Spleen (tissue), 11 donors: ENCODE measurements at regions not wholly inside any gene's neighbourhood (a gene's known extent, or its start where the extent isn't known, plus 50 kb on each side); places are given as distances from the start of the nearest gene placed in this dataset.

ENCODE experiments used
- DNase-seq: peaks from one replicate; pipeline ENCODE4 v3.0.0-alpha.2; 2020
- H3K27ac ChIP-seq, 8 donors: fragments of 200-600 bp; sonication (generic) in 7 of 8; 1 replicate in 4 of 8; 2 replicates in 4 of 8; pipeline versions ENCODE4 v1.5.0 to v1.8.0; 2016 to 2021; ENCODE audit warnings: inconsistent platforms in 4 of 8, mild to moderate bottlenecking in 4 of 8, moderate library complexity in 1 of 8
- H3K27me3 ChIP-seq, 7 donors: fragments of 200-600 bp; sonication (generic) in 6 of 7; replicated peaks in 1 of 7; 1 replicate in 4 of 7; 2 replicates in 3 of 7; pipeline versions ENCODE4 v1.5.0 to v1.8.0; 2016 to 2021; ENCODE audit warnings: inconsistent platforms in 3 of 7, mild to moderate bottlenecking in 1 of 7
- H3K36me3 ChIP-seq, 6 donors: fragments of 200-600 bp; sonication (generic) in 5 of 6; 1 replicate in 4 of 6; 2 replicates in 2 of 6; pipeline versions ENCODE4 v1.5.0 to v1.8.0; 2016 to 2021; ENCODE audit warnings: inconsistent platforms in 2 of 6
- H3K4me1 ChIP-seq, 6 donors: fragments of 200-600 bp; sonication (generic) in 5 of 6; 1 replicate in 3 of 6; 2 replicates in 3 of 6; pipeline versions ENCODE4 v1.5.0 to v1.8.0; 2016 to 2021; ENCODE audit warnings: inconsistent platforms in 3 of 6
- H3K4me3 ChIP-seq, 8 donors: fragments of 200-600 bp; sonication (generic) in 7 of 8; 1 replicate in 4 of 8; 2 replicates in 4 of 8; pipeline versions ENCODE4 v1.5.0 to v1.8.0; 2016 to 2021; ENCODE audit warnings: inconsistent platforms in 4 of 8, mild to moderate bottlenecking in 4 of 8, moderate library complexity in 2 of 8
- H3K9me3 ChIP-seq, 8 donors: fragments of 200-600 bp; sonication (generic) in 7 of 8; 1 replicate in 4 of 8; 2 replicates in 4 of 8; pipeline versions ENCODE4 v1.5.0 to v1.8.0; 2016 to 2021; ENCODE audit warnings: inconsistent platforms in 4 of 8
- CTCF ChIP-seq, 11 experiments: fragments of 200-600 bp in 7 of 11; fragments of 450-650 bp in 4 of 11; sonication (generic) in 4 of 11; IDR thresholded peaks in 8 of 11; conservative IDR thresholded peaks in 3 of 11; 1 replicate in 7 of 11; 2 replicates in 4 of 11; pipeline versions ENCODE4 v1.4.0 to v1.8.0; 2016 to 2021; ENCODE audit warnings: antibody characterized with exemption in 11 of 11, inconsistent platforms in 4 of 11, mild to moderate bottlenecking in 1 of 11
- POLR2A ChIP-seq, 3 donors: fragments of 450-650 bp; IDR thresholded peaks; one replicate each; pipeline ENCODE4 v1.5.1; 2017; ENCODE audit warnings: antibody characterized with exemption in 3 of 3, mild to moderate bottlenecking in 1 of 3
- POLR2AphosphoS5 ChIP-seq, 3 donors: sonication (generic); formaldehyde crosslinking; IDR thresholded peaks; one replicate each; pipeline ENCODE4 v1.5.1; 2017; ENCODE audit warnings: antibody characterized with exemption in 3 of 3
- WGBS, 5 donors: extraction: QIAGEN DNeasy Blood & Tissue Kit in 3 of 5; methylation state at CpG; one replicate each; pipeline versions ENCODE4 v1.1.5 to v1.1.7; 2013 to 2018; 5-methylcytosine and 5-hydroxymethylcytosine counted together
- intact Hi-C: fragments of 100-400 bp; cut with DNase I; formaldehyde crosslinking; loops from one replicate; pipeline ENCODE4 v1.15.0; 2023; ENCODE audit warnings: low total_unique reads
- donor health status: healthy with polysubstance abuse.
- donor health status: DM: no; HTN: no; CAD: no; lungs with moderate emphysema.
- donor health status: DM: no; HTN: no; CAD: no.
- donor health status: Bipolar disorder and iron deficiency.
- donor health status: healthy.
- donor health status: DM: no; HTN: no; CAD: no.
- donor health status: DM: yes; HTN: yes; CAD: no.

GRCh38 chr3:76362643-76363042, 577.3 kb upstream of the ZNF717 start:
- Histone ChIP-seq H3K27ac (no peak overlapping the region), H3K27me3 (no peaks in the 10 kb centered on the region), H3K36me3 (no peaks in the 10 kb centered on the region), H3K4me1 (no peaks in the 10 kb centered on the region), H3K9me3 (peaks cover 0 to 9% (median 0%) of the 10 kb centered on the region in 8 donors), H3K4me3 (no peak overlapping the region)
- TF ChIP-seq POLR2AphosphoS5 (IDR thresholded peaks at IDR 0.05) (no peak), POLR2A (IDR thresholded peaks at IDR 0.05) (no peak), CTCF (IDR thresholded peaks at IDR 0.05 in 8 of 11, conservative IDR thresholded peaks at IDR 0.05 in 3 of 11) (no peak)
- DNase-seq, result no peak
- WGBS, 5 donors, result 39 to 58% (median 42%) methylated on average over 6 of the region's 6 CpGs
- intact Hi-C loops, result no loop called here

DNA sequence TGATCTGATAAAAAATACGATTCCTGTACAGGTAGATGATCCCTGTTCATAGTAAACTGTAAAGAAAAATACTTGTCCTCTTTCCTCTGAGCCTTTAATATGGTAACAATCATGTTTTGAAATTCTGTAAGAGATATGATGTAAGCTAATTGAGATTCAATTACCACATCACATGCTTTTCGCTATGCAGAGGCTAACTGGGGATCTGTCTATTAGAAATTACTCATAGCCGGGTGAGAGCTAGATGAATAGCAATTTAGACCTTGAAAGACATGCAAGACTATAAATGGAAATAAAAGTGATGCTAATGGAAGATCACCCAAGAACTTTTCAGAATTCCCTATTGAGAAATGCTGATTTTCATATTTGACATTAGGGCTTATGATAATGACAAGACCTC, 579.9 kb upstream of the ZNF717 start:
- Histone ChIP-seq H3K4me3 (no peak overlapping the region), H3K36me3 (no peaks in the 10 kb centered on the region), H3K9me3 (peaks cover 0 to 9% (median 0%) of the 10 kb centered on the region in 8 donors), H3K27me3 (no peaks in the 10 kb centered on the region), H3K27ac (no peak overlapping the region), H3K4me1 (no peaks in the 10 kb centered on the region)
- no peak for DNase-seq
- TF ChIP-seq POLR2A (IDR thresholded peaks at IDR 0.05) (no peak), POLR2AphosphoS5 (IDR thresholded peaks at IDR 0.05) (no peak), CTCF (IDR thresholded peaks at IDR 0.05 in 8 of 11, conservative IDR thresholded peaks at IDR 0.05 in 3 of 11) (no peak)
- 80 to 95% (median 83%) methylated on average over 3 of the region's 3 CpGs for WGBS, 5 donors
- intact Hi-C loops, result no loop called here

- H3K4me3 ChIP-seq, result no peak overlapping the region
- no peak for DNase-seq
- H3K27me3 ChIP-seq, result no peaks in the 10 kb centered on the region
- intact Hi-C loops, result no loop called here
- no peak for TF ChIP-seq CTCF (IDR thresholded peaks at IDR 0.05 in 8 of 11, conservative IDR thresholded peaks at IDR 0.05 in 3 of 11)
- no peak for TF ChIP-seq POLR2A (IDR thresholded peaks at IDR 0.05)
- H3K4me1 ChIP-seq, result no peaks in the 10 kb centered on the region
- no peak overlapping the region for H3K27ac ChIP-seq
- no peaks in the 10 kb centered on the region for H3K36me3 ChIP-seq
- 37 to 44% (median 40%) methylated on average over 2 of the region's 2 CpGs for WGBS, 5 donors
- no peaks in the 10 kb centered on the region for H3K9me3 ChIP-seq
These were observed 581.9 kb upstream of the ZNF717 start for GRCh38 chr3:76367281-76367680.

DNA sequence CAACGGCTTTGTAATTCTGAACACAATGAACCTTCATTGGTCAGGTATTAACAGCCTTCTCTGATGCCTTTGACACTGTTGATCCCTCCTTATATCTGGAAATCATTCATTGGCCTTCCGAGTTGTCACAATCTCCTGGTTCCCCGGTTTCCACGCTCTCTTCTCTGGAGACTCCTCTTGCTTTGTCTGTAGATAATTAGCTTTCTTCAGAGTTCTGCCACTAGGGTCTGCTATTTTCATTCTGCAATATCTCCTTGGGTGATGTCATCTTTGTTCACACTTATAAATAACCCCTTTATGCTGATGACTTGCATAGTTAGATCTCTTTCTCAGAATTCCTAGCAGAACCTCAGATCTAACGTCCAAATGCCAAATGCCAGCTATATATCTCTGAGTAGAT, 583.8 kb upstream of the ZNF717 start:
- intact Hi-C loops, result no loop called here

More for the DNA sequence above, 583.8 kb upstream of the ZNF717 start:
- Histone ChIP-seq H3K27ac (no peak overlapping the region), H3K4me1 (no peaks in the 10 kb centered on the region), H3K9me3 (no peaks in the 10 kb centered on the region), H3K27me3 (no peaks in the 10 kb centered on the region), H3K36me3 (no peaks in the 10 kb centered on the region), H3K4me3 (no peak overlapping the region)
- 67 to 79% (median 72%) methylated on average over 5 of the region's 5 CpGs for WGBS, 5 donors
- DNase-seq, result no peak
- TF ChIP-seq CTCF (IDR thresholded peaks at IDR 0.05 in 8 of 11, conservative IDR thresholded peaks at IDR 0.05 in 3 of 11) (no peak), POLR2AphosphoS5 (IDR thresholded peaks at IDR 0.05) (no peak), POLR2A (IDR thresholded peaks at IDR 0.05) (no peak)
